ENCODE measurements at regions not wholly inside any gene's neighbourhood (a gene's known extent, or its start where the extent isn't known, plus 50 kb on each side); places are given as distances from the start of the nearest gene placed in this dataset.
"Not testable (repeated sequence)": the region's sequence is repeated elsewhere in the genome, so short reads cannot be mapped to it uniquely, and the experiment has no call there.

DNA sequence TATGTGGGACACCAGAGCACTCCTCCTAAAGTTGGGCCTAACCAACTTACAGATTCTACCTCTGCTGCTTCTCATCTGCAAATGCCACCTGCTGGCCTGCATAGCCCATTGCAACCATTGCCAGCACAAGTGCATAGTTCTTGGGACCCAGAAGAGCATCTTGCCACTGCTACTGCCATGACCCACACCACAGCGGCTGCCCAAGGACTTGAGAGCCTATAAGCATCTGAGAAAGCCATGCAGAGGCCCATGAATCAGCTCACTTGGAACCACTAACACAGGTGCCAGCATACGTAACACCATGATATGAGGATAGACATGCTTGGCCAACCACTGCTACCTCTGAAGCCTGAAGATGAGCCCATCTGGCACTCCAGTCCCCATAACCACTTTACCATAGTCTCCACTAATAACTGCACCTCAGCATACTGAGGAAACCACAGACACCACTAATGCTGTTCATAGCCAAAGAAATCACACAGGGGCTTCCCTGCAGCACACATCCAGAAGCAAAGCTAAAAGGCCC lies 258.1 kb upstream of the AGTR2 start:
- no peak for DNase-seq

DNA sequence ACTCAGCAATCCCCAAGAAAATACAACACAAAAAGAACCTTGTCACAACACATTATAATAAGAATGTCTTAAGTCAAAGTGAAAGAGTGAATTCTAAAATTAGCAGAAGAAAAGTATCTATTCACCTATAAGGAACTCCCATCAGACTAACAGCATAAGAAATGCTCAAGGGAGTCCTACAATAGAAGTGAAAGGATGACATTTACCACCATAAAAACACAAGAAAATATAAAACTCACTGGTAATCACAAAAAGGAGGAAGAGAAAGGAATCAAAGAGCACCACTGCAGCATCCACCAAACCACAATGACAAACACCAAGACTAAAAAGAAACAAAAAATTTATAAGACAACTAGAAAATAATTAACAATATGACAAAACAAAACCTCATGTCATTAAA lies 257.0 kb upstream of the AGTR2 start:
- DNase-seq = no peak

DNA sequence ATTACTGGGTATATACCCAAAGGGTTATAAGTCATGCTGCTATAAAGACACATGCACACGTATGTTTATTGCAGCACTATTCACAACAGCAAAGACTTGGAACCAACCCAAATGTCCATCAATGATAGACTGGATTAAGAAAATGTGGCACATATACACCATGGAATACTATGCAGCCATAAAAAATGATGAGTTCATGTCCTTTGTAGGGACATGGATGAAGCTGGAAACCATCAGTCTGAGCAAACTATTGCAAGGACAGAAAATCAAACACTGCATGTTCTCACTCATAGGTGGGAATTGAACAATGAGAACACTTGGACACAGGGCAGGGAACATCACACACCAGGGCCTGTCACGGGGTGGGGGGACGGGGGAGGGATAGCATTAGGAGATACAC lies 254.9 kb upstream of the AGTR2 start:
- DNase-seq = not testable (repeated sequence)

DNA sequence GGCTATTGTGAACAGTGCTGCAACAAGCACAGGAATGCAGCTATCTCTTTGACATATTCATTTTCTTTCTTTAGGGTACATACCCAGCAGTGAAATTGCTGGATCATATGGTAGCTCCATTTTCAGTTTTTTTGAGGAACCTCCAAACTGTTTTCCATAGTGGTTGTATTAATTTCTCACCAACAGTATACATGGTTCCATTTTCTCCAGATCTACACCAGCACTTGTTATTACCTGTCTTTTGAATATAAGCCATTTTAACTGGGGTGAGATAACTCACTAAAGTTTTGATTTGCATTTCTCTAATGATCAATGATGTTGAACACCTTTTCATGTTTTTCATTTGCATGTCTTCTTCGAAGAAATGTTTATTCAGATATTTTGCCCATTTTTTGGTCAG lies 241.1 kb upstream of the AGTR2 start:
- DNase-seq = no peak

DNA sequence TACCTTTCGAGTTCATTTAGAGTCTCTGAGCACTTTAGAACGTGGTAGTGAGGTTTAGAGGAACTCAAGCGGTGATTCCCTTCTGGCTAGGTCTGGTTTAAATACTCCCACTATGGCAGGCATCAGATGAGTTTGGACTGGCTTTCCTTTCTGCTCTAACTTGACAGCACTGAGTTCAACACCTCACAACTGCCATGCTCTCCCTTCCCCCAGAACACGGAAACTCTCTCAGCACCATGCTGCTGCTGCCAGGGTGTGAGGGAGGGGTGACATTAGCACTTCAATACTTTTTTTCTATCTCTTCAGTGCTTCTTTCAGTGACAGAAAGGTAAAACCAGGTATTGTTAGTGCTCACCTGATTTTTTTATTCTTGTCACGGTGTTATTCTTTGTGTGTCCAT lies 234.5 kb upstream of the AGTR2 start:
- no peak for DNase-seq

DNA sequence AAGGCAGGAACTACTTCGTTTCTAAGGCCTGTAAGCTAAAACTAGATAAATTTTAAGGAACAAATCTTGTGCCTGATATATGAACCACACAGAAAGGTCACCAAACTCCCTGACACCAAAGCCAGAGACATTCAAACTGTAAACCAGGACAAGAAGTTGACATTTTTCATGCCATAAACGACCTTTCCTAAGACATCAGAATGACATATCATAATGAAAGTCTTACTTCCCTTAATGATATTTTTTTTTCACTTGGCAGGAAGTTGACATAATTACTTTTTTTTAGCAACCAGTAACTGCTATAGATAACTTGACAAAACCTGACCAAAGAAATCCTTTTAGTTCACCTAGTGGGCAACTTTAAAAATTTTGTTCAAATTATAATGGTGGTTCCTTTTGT lies 231.5 kb upstream of the AGTR2 start:
- no peak for DNase-seq

DNA sequence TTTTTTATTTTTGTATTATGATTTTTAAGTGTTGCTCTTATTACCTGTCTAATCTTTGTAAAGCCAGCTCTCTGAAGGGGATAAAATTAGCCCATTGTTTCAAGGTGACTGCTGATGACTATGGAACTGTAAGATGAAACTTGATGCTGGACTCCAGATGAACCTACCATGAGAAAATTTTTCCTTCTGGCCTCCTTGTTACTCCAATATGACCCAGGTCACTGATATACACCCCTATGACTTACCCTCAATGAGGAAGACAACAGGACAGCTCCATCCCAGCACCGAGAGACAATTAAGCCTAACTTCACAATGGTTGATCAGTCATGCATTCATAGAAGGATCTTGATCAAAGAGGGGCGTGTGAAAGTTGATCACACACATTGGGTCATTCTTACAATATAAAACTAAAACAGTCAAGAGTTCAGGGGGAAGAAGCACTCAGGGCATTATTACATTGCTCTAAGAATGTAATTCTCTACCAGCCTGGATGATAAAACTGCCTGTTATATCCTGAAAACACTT lies 230.8 kb upstream of the AGTR2 start:
- DNase-seq = no peak

DNA sequence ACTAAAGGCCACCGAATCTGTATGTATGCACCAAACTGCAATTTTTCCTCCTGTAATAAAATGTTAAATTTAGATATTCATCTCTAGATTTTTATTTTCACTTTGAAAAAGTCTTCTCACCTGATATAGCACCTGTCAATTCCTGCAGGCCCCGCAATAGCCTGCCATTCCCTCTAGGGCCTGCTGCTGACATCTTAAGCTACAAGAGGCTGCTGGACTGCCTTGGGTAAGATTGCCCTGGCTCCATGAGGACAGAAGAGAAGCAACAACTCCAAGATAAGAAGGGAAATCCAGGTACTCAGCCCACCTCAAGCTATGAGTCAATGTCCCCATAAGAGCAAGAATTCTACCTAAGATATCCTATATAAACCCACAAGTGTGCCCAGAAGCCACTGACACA lies 230.2 kb upstream of the AGTR2 start:
- DNase-seq = no peak

DNA sequence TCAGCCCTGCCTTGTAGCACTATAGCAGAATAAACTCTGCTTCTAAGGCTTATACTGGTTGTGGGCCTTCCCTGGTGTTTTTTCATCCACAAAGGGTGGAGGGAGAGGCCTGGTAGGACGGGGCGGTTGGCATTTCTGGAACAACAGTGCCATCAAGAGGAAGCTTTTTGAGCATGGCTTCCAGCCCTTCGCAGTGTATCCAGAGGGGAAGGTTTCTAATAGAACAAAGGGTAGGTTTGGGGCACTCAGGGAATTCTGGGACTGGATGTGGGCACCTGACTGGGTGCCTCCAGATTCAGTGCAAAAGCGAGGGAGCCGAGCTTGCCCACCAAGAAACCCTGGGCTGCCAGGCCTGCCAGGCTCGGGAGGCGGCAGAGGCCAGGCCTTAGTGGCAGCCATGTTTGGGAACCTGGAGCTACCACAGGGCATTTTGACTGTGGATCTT lies 229.6 kb upstream of the AGTR2 start:
- DNase-seq = peak in 1 of 2 donors; percentile 36

DNA sequence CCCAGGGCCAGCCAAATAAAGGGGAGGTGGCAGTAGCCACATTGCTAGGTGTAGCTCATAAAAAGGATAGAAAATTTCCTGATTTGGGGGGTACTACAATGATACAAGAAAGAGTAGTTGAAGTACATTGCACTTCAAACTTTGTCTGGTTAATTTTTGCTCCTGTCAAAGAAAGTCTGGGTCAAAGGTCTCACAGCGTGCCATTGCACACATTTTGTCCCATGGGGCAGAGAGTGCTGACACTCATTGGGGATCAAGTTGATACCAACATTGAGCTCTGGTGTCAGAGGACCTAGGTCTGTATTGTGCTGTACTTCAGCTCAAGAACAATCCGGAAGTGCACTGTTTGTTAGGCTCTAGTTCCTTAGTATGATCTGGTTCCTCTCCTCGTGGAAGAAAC lies 229.2 kb upstream of the AGTR2 start:
- no peak for DNase-seq

DNA sequence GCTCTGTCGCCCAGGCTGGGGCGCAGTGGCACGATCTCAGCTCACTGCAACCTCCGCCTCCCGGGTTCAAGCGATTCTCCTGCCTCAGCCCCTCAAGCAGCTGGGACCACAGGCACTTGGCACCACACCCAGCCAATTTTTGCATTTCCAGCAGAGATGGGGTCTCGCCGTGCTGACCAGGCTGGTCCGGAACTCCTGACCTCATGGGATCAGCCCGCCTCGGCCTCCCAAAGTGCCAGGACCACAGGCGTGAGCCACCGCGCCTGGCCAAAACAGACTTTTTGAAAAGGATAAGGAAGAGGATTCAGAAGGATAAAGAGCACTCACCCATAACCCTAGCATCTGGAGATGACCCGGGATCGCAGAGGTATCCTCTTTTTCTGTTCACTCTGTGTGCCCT lies 224.5 kb upstream of the AGTR2 start:
- no peak for DNase-seq

DNA sequence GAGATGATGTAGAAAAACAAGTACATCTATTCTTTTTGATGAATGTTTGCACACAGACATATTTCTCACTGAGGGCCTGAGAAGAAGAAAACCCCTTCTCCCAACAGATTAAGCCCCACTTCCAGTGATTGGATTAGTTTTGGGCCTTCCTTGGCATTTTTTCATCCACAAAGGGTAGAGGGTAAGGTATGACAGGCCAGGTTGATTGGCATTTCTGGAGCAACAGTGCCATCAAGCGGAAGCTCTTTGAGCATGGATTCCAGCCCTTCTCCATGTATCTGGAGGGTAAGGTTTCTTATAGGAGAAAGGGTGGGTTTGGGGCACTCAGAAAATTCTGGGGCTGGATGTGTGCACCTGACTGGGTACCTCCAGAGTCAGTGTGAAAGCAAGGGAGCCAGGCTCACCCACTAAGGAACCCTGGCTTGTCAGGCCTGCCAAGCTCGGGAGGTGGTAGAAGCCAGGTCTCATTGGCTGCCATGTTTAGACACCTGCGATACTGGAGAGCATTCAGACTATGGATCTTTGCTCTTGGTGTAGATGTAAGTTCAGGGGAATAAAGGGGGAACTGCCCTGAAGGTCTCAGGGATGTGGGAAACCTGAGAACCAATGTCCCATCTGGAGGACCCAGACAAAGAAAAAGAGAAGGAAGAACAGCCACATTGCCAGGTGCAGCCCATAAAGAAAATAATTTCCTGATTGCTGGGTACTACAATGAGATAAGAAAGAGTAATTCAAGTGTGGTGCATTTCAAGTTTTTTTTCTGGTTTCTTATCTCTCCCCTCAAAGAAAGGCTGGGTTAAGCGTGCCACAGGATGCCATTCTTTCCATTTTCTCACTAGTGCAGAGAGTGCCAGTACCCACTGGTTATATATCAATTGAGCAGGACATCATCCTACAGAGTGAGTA lies 222.3 kb upstream of the AGTR2 start:
- no peak for DNase-seq

DNA sequence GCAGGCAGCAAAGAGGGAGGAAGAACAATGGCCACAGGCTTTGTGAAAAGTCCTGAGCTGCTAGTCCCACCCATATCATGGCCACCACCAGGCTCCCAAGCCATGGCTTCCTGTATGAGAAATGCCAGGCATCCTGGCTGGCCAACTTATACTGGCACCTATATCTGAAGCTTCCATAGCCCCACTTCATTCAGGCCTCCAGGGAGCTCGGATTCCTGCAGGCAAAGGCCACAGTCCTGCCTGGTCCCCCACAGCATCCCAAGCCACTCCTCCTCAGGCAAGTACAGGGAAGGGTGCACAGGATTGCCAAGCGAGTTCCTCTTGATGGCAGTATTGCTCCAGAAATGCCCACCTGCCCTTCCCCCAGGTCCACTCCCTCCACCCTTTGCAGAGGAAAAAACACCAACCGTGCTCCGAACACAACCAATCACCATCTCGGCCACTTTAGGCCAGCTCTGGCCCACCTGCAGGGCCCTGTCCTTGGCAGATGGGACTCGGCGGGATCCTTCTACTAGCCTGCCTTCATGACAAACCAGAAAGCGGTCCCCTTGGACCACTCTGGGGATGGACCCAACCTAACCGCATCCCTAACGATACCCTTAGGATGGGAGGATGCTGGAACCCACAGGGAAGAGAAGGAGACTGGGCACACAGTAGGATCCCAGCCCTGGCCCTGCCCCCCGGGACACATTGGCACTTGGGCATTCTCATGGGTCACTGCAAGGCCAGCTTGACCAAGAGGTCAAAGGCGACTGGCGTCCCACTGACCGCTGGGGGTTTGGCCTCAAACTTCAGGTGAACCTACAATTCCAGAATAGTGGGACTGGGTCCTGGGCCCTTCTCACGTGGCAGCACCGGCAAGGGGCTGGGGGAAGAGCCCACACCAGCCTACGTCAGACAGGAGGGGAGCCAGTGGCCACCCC lies 220.4 kb upstream of the AGTR2 start:
- DNase-seq = peak in 1 of 2 donors; percentile 17

DNA sequence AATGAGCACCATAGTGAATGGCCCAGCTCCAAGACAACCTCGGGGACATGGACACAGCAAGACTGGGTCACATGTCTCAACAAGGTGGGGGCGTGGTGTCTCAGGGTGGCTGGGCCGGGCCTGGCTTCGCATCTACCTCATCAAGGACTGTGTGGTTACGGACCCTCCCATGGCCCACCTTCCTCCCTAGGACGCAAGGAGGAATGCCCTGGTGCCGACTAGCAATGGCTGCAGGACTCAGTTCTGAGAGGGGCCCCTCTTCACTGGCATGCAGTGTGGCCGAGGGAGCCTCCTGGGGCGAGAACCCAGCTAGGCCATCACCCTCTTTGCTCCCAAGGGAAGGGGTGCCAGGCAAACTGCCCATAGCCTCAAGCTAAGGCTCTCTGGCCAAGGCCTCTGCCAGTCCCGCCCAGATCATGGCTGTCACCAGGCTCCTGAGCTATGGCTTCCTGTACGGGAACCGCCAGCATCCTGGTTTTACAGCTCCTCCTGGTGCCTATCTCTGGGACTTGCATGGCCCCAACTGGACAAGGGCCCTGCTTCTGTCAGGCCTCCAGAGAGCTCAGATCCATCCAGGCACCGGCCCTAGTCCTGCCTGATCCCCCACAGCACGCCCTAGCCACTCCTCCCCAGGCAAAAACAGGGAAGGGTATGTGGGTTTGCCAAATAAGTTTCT lies 218.0 kb upstream of the AGTR2 start:
- no peak for DNase-seq

DNA sequence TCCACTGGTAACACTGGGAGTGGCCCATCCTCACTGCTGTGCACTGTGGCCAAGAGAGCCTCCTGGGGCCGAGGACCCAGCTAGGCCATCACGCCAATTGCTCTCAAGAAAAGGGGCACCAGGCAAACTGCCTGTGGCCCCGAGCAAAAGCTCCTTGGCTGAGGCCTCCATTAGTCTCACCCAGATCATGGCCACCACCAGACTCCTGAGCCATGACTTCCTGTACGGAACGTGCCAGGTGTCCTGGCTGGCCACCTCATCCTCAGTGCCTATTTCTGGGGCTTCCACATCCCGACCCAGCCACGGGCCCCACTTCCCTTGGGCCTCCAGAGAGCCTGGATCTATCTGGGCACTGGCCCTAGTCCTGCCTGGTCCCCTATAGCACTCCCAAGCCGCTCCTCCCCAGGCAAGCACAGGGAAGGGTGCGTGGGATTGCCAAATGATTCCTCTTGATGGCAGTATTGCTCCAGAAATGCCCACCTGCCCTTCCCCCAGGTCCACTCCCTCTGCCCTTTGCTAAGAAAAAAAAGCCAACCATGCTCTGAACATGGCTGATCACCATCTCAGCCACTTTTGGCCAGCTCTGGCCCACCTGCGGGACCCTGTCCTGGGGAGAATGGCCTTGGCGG lies 212.6 kb upstream of the AGTR2 start:
- DNase-seq = no peak

DNA sequence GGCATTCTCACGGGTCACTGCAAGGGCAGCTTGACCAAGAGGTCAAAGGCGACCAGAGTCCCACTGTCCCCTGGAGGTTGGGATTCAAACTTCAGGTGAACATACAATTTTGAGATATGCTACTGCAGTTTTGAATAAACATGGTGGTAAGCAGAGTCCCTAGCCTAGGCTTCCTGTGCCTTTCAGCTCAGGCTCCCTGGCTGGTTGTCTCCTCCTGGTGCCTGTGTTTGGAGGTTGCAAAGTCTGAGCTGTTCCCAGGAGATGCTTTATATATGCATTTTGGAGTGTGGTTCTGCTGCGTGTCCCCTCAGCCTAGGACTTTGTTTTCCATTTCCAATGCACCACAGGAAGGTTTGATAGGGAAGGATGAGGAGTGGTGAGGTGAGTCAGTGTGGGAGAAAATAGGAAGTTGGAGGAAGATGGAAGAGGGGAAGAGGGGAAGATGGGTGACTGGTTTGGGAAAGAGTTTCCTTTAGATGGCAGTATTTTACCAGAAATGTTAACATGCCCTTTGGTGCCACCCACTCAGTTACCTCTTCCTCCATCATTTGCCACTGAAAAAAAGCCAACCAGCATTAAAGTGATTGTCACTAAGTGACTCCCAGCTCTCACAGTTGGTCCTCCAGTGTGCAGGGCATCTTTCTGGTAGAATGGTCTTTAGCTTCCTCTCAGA lies 211.7 kb upstream of the AGTR2 start:
- DNase-seq = no peak

DNA sequence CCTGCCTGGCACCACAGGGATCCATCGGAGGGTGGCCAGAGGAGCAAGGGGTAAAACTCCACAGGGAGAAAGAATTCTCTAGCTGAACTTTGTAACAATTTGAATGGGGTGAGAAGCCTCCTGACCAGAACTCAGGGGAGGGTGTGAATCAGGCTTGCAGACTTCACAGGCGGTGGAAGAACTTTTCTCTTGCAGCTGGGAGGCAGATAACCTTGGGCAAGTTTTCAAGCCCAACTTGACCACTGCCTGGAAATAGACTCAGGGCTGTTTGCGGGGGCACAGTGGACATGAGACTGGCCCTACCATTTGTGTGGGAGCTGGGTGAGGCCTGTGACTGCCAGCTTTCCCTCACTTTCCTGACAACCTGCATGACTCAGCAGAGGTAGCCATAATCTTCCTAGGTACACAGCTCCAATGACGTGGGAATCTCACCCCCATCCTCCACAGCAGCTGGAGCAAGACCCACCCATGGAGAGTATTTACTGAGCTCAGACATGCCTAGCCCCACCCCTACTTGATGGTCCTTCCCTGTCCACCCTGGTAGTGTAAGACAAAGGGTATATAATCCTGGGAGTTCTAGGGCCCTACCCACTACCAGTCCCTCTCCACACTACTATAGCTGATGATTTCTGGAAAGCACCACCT lies 210.0 kb upstream of the AGTR2 start:
- DNase-seq = no peak

DNA sequence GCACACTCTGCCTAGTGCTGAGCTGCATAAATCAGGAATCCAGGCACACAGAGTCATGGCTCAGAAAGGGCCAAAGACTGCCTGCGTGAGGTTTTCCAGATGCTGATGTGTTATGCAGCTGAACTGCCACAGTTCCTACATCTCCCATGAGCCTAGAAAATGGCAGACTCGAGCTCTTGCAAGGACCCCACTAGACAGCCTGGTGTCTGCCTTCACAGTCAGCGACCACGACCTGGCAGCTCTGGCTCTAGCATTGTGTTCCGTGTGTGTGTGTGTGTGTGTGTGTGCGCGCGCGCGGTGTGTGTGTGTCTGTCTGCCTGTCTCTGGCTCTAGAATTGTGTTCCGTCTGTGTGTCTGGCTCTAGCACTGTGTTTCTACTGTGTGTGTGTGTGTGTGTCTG lies 203.6 kb upstream of the AGTR2 start:
- DNase-seq = no peak

DNA sequence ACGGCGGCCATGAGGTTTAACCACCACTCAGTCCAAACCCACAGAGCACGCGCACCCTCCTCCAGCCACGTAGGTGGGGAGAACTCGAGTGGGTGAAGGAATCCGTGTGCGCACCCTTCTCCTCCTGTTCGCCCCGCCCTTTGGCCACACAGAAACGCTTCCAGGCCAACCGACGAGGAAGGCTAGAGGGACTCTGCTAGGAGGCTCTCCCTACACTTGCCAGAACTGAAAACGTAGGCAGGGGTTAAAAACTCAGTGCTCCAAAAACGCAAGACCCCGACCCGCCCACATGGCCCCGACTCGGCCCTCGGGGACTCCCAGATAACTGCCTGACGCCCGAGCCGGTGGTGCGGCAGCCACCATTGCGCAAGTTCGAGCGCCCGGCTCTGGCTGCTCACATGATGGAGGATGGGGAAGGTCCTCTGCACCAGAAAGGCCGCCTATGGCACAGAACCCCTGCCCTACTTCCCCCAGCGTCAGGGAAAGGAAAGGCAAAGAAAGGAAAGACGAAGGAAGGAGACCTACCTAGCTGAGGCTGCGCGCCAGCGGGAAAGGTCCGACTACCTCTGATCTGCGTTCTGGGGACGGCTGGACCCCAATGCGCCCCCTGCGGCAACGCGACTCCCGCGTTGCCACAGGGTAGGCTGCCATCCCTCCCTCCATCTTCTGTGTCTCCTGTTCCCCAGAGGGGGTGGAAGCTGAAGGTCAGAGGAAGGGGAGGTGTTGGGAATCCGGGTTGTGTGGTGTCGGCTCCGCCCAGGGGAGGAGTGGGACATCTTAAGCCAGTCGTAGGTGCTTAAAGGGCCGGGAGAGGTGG lies 201.9 kb upstream of the AGTR2 start:
- no peak for DNase-seq

DNA sequence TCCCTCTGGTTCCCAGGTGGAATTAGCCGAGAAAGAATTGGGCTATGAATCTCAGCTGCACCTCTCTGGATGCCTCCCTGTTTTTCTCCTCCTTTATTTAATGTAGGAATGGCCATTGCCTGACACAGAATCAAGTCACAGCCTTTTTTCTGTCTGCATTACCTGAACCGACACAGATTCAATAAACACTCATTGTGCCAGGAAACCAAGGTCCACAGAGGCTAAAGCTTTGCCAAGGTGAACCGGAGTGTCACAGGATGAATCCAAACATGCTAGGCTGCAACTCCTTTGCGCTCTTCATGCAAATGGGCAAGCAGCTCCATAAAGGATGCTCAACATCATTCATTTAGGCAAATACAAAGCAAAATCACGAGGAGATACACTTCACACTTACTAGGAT lies 199.8 kb upstream of the AGTR2 start:
- no peak for DNase-seq

Measured in stimulated activated CD4-positive, alpha-beta T cell treated with anti-CD3 and anti-CD28 coated beads, Interleukin-2, amount 100 ng/mL, for 48 hours (primary cell).